Stimulated activated naive CD4-positive, alpha-beta T cell treated with Interleukin-2 at 50 U/mL for 16 hours (primary cell): ENCODE measurements at regions not wholly inside any gene's neighbourhood (a gene's known extent, or its start where the extent isn't known, plus 50 kb on each side); places are given as distances from the start of the nearest gene placed in this dataset.

Experiments
- DNase-seq: peaks from one replicate; lab custom pipeline; 2025; lab: John Stamatoyannopoulos, UW

- DNase-seq: no peak
Measured at GRCh38 chr2:6068429-6068828, 376.2 kb downstream of the SOX11 start.

- DNase-seq: no peak
Measured at GRCh38 chr2:6069381-6069780, 377.2 kb downstream of the SOX11 start.

GRCh38 chr2:6071519-6071918, 379.3 kb downstream of the SOX11 start:
- DNase-seq: no peak

GRCh38 chr2:6072276-6072675, 380.1 kb downstream of the SOX11 start:
- DNase-seq: no peak

GRCh38 chr2:6072768-6073167, 380.6 kb downstream of the SOX11 start:
- no peak for DNase-seq

- DNase-seq: no peak
Measured at GRCh38 chr2:6073191-6074088, 381.3 kb downstream of the SOX11 start.

GRCh38 chr2:6074089-6074643, 382.0 kb downstream of the SOX11 start:
- no peak for DNase-seq

- DNase-seq: no peak
Measured at GRCh38 chr2:6077585-6077984, 385.4 kb downstream of the SOX11 start.

- no peak for DNase-seq
Measured at GRCh38 chr2:6078414-6078813, 386.2 kb downstream of the SOX11 start.

GRCh38 chr2:6079405-6079804, 387.2 kb downstream of the SOX11 start:
- no peak for DNase-seq

GRCh38 chr2:6080932-6081753, 389.0 kb downstream of the SOX11 start:
- DNase-seq: no peak

GRCh38 chr2:6081955-6082624, 389.9 kb downstream of the SOX11 start:
- no peak for DNase-seq

GRCh38 chr2:6082625-6083018, 390.4 kb downstream of the SOX11 start:
- no peak for DNase-seq

GRCh38 chr2:6083136-6083535, 391.0 kb downstream of the SOX11 start:
- DNase-seq: no peak

GRCh38 chr2:6089474-6089873, 397.3 kb downstream of the SOX11 start:
- no peak for DNase-seq

GRCh38 chr2:6103372-6103771, 411.2 kb downstream of the SOX11 start:
- DNase-seq: no peak

- no peak for DNase-seq
Measured at GRCh38 chr2:6103949-6104348, 411.8 kb downstream of the SOX11 start.

GRCh38 chr2:6107290-6107689, 415.1 kb downstream of the SOX11 start:
- no peak for DNase-seq

GRCh38 chr2:6109831-6110230, 417.6 kb downstream of the SOX11 start:
- DNase-seq: no peak

GRCh38 chr2:6111781-6112261, 419.6 kb downstream of the SOX11 start:
- DNase-seq: no peak

GRCh38 chr2:6113786-6114185, 421.6 kb downstream of the SOX11 start:
- no peak for DNase-seq

- DNase-seq: no peak
Measured at GRCh38 chr2:6127718-6128117, 435.5 kb downstream of the SOX11 start.
